GM06990 (cell line): ENCODE measurements at regions not wholly inside any gene's neighbourhood (a gene's known extent, or its start where the extent isn't known, plus 50 kb on each side); places are given as distances from the start of the nearest gene placed in this dataset.

Source experiments
- DNase-seq: peaks from one replicate; pipeline ENCODE4 v3.0.0-alpha.2; 2011; ENCODE audit not compliant: insufficient read length; ENCODE audit errors: extremely low read depth
- H3K27me3 ChIP-seq: replicated peaks from 2 replicates; pipeline ENCODE4 v1.6.0; 2011; ENCODE audit warnings: low read length; ENCODE audit not compliant: control insufficient read depth, insufficient read depth
- H3K36me3 ChIP-seq: 2 replicates; pipeline ENCODE4 v1.5.1; 2011; ENCODE audit warnings: low read length; ENCODE audit not compliant: control insufficient read depth, insufficient read depth
- H3K4me3 ChIP-seq: replicated peaks from 2 replicates; pipeline ENCODE4 v1.5.1; 2011; ENCODE audit warnings: low read depth, mild to moderate bottlenecking, control low read depth, low read length
- TF ChIP-seq, protein P1 (sequence below): IDR thresholded peaks from 2 replicates; pipeline ENCODE4 v1.5.1; 2011; ENCODE audit warnings: low read length, control low read depth, mild to moderate bottlenecking, inconsistent platforms; ENCODE audit not compliant: insufficient read depth, poor library complexity, severe bottlenecking

DNA sequence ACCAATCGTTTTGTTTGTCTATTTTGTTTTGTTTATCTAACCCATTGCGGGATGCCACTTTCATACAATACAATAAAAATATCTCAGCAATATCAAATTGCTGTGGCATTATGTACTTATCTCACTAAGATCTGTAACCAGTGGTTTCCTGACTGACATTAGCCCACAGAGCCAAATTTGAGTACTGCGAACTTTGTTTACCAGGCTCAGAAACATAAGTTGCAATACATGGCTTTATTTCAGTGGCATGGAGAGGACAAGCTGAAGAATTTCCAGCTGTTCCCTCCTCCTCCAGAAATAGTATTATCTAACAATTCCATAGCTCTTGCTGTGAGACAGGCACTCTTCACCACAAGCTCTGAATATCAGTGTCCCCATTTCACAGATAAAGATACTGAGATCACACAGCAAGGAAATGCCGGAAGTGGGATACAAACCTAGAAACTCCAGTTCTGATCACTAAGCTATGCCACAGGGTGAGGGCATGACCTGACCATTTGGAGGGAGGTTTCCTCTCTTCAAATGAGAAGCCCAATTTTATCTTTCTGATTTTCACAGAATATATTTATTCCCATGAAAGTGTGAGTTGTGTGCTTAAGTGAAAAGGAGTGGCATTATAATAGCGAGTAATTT is 469.9 kb upstream of the CBLB start:
- Histone ChIP-seq H3K36me3 (no peaks in the 10 kb centered on the region), H3K4me3 (no peak overlapping the region), H3K27me3 (no peaks in the 10 kb centered on the region)
- TF ChIP-seq, protein P1, sequence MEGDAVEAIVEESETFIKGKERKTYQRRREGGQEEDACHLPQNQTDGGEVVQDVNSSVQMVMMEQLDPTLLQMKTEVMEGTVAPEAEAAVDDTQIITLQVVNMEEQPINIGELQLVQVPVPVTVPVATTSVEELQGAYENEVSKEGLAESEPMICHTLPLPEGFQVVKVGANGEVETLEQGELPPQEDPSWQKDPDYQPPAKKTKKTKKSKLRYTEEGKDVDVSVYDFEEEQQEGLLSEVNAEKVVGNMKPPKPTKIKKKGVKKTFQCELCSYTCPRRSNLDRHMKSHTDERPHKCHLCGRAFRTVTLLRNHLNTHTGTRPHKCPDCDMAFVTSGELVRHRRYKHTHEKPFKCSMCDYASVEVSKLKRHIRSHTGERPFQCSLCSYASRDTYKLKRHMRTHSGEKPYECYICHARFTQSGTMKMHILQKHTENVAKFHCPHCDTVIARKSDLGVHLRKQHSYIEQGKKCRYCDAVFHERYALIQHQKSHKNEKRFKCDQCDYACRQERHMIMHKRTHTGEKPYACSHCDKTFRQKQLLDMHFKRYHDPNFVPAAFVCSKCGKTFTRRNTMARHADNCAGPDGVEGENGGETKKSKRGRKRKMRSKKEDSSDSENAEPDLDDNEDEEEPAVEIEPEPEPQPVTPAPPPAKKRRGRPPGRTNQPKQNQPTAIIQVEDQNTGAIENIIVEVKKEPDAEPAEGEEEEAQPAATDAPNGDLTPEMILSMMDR, result no peak
- no peak for DNase-seq

DNA sequence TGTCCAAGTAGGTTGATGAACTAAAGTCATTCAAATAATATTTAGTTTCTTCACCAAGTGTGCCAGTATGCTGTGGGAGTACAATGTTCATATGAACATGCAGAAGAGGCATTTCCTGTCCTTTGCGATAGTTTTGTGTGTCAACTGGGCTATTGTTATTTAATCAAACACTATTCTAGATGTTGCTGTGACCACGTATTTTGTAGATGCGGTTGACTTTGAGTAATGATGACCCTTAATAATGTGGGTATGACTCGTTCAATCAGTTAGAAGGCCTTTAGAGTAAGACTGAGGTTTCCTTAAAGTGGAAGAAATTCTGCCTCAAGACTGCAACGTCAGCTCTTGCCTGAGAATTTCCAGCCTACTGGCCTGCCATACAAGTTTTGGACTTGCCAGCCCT is 470.7 kb upstream of the CBLB start:
- TF ChIP-seq, protein P1, result no peak
- H3K36me3 ChIP-seq, result no peaks in the 10 kb centered on the region
- no peaks in the 10 kb centered on the region for H3K27me3 ChIP-seq
- no peak for DNase-seq
- H3K4me3 ChIP-seq, result no peak overlapping the region

DNA sequence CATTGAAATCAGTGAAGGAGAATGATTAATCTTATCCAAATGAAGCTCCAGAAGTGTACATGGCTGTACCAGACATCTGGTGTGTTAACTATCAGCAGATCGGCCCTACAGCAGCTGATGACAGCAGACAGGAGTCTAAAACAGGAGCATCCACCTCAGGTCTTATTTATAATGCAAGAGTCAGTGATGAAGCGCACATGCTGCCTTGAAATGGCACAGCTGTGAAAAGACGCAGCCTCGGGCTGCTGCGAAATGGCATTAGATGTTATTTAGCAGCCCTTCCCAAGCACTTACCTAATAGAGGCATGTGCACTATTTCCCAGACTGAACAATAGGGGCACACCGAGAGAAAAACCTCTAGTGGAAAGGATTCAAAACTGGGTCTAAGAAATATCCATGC is 472.3 kb upstream of the CBLB start:
- no peak for DNase-seq
- TF ChIP-seq, protein P1, result no peak
- no peak overlapping the region for H3K4me3 ChIP-seq

DNA sequence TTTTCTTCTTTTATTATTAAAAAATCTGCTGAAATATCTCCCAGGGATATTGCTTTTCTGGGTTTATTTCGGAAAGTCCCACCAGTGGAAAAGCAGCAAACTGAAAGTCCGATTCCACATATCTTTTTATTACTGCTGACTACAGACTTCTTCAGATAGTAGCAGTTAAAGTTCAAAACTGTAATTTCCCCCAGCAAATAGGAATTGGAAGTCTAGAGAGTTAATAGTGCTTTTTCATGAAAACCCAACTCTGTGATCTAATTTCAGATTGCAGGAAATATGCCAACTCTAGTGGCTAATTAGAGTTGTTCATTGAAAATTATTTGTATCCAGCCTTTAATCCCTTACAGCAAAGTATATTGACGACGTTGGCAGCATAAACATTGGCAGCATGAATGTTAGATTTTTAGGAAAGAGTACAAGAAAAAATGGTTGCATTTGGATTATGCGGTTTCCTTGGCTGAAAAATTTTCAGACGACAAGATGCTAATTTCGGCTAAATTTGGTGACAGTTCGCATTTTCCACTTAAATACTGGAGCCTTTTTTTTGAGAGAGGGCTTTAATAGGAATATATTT is 472.9 kb upstream of the CBLB start:
- no peaks in the 10 kb centered on the region for H3K27me3 ChIP-seq
- TF ChIP-seq, protein P1, result no peak
- no peak overlapping the region for H3K4me3 ChIP-seq
- no peaks in the 10 kb centered on the region for H3K36me3 ChIP-seq
- DNase-seq, result no peak

More for the DNA sequence above, 472.3 kb upstream of the CBLB start:
- no peaks in the 10 kb centered on the region for H3K27me3 ChIP-seq
- no peaks in the 10 kb centered on the region for H3K36me3 ChIP-seq

DNA sequence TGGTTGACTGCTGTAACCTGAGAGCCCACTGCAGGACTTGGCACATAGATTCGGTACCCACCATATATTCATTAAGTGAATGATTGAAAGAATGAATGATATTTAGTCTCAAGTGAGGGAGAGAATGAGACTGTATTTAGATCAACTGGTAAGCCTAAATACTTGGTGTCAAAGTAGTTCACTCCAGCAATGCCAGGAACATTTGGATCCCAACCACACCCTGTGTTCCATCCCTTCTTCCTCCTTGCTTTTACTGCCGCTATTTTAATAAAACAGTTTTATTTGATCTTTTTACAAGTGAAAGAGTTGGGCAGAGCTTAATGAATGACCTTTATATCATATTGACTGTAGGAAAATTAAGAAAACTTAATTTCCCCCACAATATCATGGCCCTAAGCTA is 473.6 kb upstream of the CBLB start:
- no peaks in the 10 kb centered on the region for H3K36me3 ChIP-seq
- no peak overlapping the region for H3K4me3 ChIP-seq
- DNase-seq, result no peak
- TF ChIP-seq, protein P1, result no peak
- no peaks in the 10 kb centered on the region for H3K27me3 ChIP-seq
